GM18502 (cell line): ENCODE measurements at regions not wholly inside any gene's neighbourhood (a gene's known extent, or its start where the extent isn't known, plus 50 kb on each side); places are given as distances from the start of the nearest gene placed in this dataset.

Source experiments
- ATAC-seq: cut with Tn5 transposase; IDR thresholded peaks from one replicate; pipeline ENCODE4 v1.9.1; 2021; ENCODE audit warnings: mild to moderate bottlenecking; ENCODE audit not compliant: unreplicated experiment, poor library complexity

DNA sequence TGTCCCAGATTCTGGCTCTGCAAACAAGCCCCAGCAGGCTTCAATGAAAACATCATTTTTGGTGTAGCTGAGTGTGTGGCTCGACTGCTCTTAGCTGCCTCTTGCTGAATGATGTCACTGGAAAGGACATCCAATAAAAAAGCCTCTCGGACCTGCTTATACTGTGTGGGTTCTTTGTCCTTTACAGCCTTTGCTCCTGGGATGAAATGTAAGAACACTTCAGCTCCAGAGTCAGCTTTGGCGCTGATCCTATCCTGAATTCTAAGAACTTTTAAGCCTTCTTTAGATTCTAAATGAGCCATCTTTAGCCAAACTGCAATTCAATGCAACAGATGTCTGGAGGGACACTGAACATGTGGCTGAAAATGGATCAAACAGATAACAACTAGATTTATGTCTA, 404.6 kb upstream of the C9orf72 start:
- ATAC-seq, result no peak

DNA sequence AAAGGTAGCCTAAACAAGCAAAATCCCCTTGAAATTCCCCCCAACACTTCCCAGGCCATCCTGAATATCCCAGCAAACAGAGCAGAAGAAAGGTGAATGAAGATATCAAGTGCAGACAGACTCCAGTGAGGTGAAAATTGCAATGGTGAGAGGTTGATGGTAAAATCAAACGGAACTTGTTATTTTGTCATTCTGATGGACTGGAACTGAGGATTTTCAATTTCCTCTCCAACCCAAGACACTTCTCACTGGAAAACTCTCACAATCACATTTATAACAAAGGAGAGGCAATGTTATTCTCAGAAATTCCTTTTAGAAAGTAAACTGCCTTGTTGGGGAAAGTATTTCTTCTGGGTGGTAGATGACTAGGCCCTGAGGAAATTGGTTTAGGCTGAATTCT, 412.4 kb upstream of the C9orf72 start:
- ATAC-seq, result no peak

GRCh38 chr9:27990524-27990923, 417.2 kb upstream of the C9orf72 start:
- peak; percentile 95 for ATAC-seq

GRCh38 chr9:27991221-27991620, 417.9 kb upstream of the C9orf72 start:
- no peak for ATAC-seq

GRCh38 chr9:28001096-28001495, 427.8 kb upstream of the C9orf72 start:
- no peak for ATAC-seq

DNA sequence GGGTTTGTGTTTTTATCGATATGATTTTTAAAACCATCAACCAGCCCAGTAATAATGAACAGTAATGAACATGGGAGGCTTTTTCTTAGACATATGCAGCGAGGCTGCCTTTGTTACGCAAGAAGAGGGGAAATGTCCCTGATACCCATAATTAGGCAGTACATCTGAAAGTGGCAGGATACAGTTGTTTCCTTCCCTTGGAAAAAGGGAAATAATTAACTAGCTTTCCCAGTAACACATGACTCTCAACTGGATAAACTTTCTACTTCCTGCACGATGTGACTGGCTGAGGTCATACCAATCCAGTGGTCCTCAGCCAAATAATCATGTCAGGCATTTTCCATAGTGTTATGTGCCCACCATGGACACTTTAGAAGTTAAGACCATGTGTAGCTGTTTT, 431.6 kb upstream of the C9orf72 start:
- no peak for ATAC-seq

GRCh38 chr9:28005779-28006178, 432.5 kb upstream of the C9orf72 start:
- no peak for ATAC-seq

GRCh38 chr9:28007097-28007817, 434.0 kb upstream of the C9orf72 start:
- no peak for ATAC-seq

GRCh38 chr9:28014212-28014611, 440.9 kb upstream of the C9orf72 start:
- ATAC-seq, result no peak

GRCh38 chr9:28024676-28025075, 451.4 kb upstream of the C9orf72 start:
- ATAC-seq, result no peak

GRCh38 chr9:28025186-28025585, 451.9 kb upstream of the C9orf72 start:
- no peak for ATAC-seq

DNA sequence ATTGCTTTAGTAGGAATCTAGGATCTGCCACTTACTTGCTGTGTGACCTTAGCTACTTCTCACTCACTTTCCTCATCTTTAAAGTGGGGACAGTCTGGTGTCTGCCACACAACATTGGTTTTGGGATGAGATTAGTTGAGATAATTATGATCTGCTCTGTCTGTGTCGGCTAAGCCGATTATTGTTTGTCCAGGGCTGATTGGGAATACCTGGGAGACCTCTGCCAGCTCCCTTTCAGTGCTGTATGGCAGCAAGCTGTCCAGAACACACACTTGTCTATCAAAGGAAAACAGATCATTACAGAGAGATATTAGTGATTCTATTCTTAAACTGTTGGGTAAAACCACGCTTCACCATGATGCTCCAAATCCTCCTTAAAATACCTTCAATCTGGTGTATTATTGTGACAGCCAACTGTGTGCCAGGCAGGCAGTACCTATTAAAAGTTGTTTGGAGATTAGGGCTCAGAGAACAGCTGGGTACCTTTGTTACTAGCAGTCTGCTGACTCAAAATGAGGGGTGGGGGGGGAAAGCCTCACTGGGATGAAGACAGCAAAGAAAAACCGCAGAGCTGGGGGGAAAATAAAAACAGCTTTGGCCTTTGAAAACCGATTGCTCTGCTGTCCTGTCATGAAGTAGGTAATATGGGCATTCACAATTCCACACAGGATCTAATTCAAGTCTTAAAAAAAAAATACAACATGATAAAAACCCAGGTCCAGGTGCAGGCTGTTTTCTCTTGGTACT, 458.4 kb upstream of the C9orf72 start:
- ATAC-seq, result no peak

DNA sequence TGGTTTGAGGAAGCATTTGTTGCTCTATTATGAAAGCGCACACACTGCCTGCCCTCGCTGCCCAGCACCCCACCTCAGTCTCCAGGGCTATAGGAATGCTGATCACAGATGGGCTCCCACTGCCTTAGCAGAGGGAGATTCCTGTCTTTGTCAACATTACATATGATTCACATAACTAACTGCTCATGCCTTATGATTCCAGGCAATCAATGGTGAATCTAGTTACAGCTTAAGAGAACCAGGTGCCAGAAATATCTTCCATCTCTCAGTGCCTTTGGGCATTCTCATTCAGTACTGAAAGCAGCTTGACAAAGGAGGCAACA, 458.9 kb upstream of the C9orf72 start:
- ATAC-seq, result no peak

- ATAC-seq, result no peak
Observed at GRCh38 chr9:28034242-28034641, 461.0 kb upstream of the C9orf72 start.

DNA sequence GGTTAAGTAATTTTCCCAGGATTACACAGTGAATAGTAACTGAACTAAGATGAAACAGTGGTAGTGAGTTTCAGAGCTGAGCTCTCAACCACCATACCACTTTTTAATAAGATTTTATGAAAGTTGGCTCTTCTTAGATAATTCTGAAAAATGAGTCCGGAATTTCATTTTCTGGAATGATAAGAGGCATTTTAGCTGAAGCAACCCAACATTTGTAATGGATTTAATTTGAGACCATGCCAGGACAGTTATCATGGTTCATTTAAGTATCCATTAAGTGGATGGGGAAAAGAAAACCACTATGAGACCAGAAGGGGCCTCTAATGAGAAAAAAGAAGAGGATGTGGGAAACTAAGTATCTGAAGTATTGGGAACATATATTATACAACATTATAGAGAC, 464.7 kb upstream of the C9orf72 start:
- ATAC-seq, result no peak

DNA sequence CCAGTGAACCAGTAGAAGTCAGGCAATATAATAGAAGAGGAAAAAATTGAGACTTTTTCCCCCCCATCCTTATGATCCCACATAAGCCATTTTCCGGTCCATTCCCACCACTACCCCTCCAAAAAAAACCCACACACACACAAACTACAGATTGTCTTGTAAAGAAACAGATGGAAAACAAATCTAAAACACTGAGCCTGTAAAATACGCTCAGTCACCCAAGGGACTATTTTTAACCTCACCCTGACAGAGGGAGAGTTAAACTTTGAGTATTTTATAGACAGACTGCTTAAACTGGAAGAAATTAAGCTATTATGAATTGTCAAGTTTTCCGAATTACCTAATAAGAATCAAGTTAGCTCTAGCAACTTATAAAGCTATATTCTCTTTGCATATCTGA, 471.8 kb upstream of the C9orf72 start:
- ATAC-seq, result no peak

DNA sequence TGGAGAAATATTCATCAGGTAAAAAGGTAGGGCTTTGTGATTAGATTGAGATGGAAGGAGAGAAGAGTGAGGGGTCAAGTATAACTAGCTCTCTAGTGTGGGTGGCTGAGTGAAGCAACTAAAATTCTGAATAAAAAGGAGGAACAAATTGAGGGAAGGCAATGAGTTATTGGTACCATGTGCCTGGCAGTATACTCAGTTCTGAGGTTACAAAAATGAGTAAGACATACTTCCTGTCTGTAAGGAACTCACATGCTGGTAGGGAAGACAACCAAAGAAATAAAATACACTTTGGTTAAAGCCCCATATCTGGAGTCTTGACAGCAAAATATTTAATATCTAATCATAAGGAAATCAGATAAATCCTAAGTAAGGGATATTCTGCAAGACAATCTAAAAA, 476.8 kb upstream of the C9orf72 start:
- no peak for ATAC-seq

DNA sequence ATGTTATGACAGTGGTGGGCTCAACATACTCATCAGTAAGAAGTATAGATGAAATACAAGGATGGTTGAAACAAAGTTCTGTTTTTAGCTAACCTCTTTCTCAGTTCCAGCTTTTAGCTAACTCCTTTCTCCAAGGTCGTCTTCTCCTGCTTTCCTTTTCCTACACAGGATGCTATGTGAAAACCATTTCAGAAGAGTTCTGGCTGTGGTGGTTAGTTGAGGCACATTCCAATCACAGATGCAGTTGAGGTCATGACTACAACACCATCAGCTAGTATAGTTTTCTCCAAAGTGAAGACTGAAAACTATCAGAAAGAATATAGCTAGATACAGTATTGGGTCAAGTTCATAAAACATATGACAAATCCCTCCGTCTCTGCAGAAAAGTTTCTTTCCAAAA, 477.7 kb upstream of the C9orf72 start:
- no peak for ATAC-seq

- no peak for ATAC-seq
Observed at GRCh38 chr9:28051559-28052503, 478.6 kb upstream of the C9orf72 start.

DNA sequence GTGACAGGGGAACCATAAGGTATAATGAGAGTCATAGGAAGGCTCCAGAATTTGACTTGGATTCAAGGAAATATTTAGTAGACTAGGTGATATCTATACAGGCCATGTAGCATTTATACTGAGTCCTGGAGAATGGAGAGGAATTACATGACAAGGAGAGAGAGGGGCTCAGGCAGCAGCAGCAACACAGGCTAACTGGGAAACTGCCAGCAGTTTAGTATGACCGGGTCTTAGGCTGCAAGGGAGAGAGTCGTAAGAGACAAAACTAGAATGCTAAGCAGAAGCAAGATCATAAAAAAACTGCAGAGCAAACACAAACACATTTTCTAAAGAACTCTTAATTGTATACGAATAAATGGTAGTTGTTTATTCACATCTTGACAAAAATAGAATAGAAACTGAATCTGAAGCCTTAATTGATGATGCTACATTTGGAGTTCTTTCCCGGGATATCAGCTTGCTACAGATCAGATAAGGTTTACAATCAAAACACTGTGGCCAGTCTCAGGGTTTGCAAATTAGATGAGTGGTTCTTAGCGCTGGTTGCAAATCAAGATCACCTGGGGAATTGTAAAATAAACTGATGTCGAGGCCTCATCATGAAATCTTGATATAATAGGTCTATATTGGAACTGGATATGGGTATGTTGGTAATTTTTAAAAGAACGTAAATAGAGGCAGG, 480.0 kb upstream of the C9orf72 start:
- ATAC-seq, result no peak

DNA sequence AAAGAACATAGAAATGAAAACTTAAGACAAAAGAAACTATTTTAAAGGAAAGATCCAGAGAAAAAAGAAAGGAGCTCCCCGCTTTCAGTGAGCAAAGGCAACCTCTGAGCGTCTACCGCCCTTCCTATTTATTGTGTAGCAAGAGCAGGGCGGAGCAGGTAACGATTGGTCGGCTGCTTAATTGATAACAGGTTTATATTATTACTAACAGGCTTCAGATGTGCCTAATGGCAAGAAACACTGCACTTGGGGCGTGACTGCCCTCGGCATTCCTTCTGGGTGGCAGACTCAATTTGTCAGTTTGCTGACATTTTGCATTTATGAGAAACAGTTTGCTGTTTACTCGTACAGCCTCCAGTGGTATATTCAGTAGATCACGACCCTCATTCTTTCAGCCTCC, 482.7 kb upstream of the C9orf72 start:
- no peak for ATAC-seq
